GM21447 (cell line): ENCODE measurements at regions not wholly inside any gene's neighbourhood (a gene's known extent, or its start where the extent isn't known, plus 50 kb on each side); places are given as distances from the start of the nearest gene placed in this dataset.

Source experiments
- ATAC-seq: cut with Tn5 transposase; IDR thresholded peaks from one replicate; pipeline ENCODE4 v1.9.1; 2021; ENCODE audit not compliant: unreplicated experiment

GRCh38 chr7:155201325-155202087 lies 96.2 kb upstream of the INSIG1 start:
- no peak for ATAC-seq

GRCh38 chr7:155202106-155202871 lies 95.4 kb upstream of the INSIG1 start:
- ATAC-seq = no peak

- ATAC-seq = no peak
Measured at GRCh38 chr7:155203059-155203881, 94.4 kb upstream of the INSIG1 start.

GRCh38 chr7:155203882-155204691 lies 93.6 kb upstream of the INSIG1 start:
- no peak for ATAC-seq

- ATAC-seq = no peak
Measured at GRCh38 chr7:155204744-155205367, 92.8 kb upstream of the INSIG1 start.

- ATAC-seq = peak; percentile 85
Measured at GRCh38 chr7:155205368-155206317, 92.0 kb upstream of the INSIG1 start.

GRCh38 chr7:155206318-155207020 lies 91.2 kb upstream of the INSIG1 start:
- ATAC-seq = peak; percentile 43

- ATAC-seq = no peak
Measured at GRCh38 chr7:155207326-155208002, 90.2 kb upstream of the INSIG1 start.

- ATAC-seq = no peak
Measured at GRCh38 chr7:155208681-155209477, 88.8 kb upstream of the INSIG1 start.

- ATAC-seq = no peak
Measured at GRCh38 chr7:155209478-155210319, 88.0 kb upstream of the INSIG1 start.

GRCh38 chr7:155210356-155210755 lies 87.3 kb upstream of the INSIG1 start:
- no peak for ATAC-seq

- ATAC-seq = no peak
Measured at GRCh38 chr7:155211173-155211572, 86.5 kb upstream of the INSIG1 start.

- no peak for ATAC-seq
Measured at GRCh38 chr7:155211761-155212160, 85.9 kb upstream of the INSIG1 start.

GRCh38 chr7:155212301-155213015 lies 85.2 kb upstream of the INSIG1 start:
- no peak for ATAC-seq

- no peak for ATAC-seq
Measured at GRCh38 chr7:155213385-155213784, 84.3 kb upstream of the INSIG1 start.
